H1 (cell line): ENCODE measurements at regions not wholly inside any gene's neighbourhood (a gene's known extent, or its start where the extent isn't known, plus 50 kb on each side); places are given as distances from the start of the nearest gene placed in this dataset.

Experiments used
- CTCF ChIA-PET: fragments of 300-600 bp; sonication (Branson Sonifier 250); formaldehyde crosslinking; loops from one replicate; lab custom pipeline; 2021; ENCODE audit not compliant: partially characterized antibody; lab: Charles Lee
- POLR2A ChIA-PET: fragments of 300-600 bp; sonication (Branson Sonifier 250); formaldehyde crosslinking; loops from one replicate; lab custom pipeline; 2021; ENCODE audit warnings: inconsistent platforms; ENCODE audit not compliant: partially characterized antibody; lab: Charles Lee
- DNase-seq, 2 experiments: peaks; one replicate each; pipeline versions ENCODE4 v3.0.0 to v3.0.0-alpha.2; 2010 to 2022; ENCODE audit warnings: low spot score in 2 of 2, low read depth in 1 of 2, mixed read lengths in 1 of 2
- FAIRE-seq: peaks from 2 replicates; lab custom pipeline; 2011; peaks lifted over from hg19 to GRCh38; lab: Jason Lieb, UNC
- H2AFZ ChIP-seq: 2 replicates; pipeline ENCODE4 v1.8.1; 2012; ENCODE audit warnings: low read length, inconsistent platforms
- H2AK5ac ChIP-seq: 2 replicates; pipeline ENCODE4 v1.6.1; 2013; ENCODE audit warnings: low read depth, low read length
- H2BK120ac ChIP-seq: replicated peaks from 2 replicates; pipeline ENCODE3; 2013; ENCODE audit warnings: low read depth, low read length, inconsistent platforms
- H2BK12ac ChIP-seq: 2 replicates; pipeline ENCODE4 v1.6.1; 2013; ENCODE audit warnings: low read depth, low read length
- H2BK15ac ChIP-seq: 2 replicates; pipeline ENCODE4 v1.6.1; 2013; ENCODE audit warnings: low read length
- H2BK20ac ChIP-seq: 2 replicates; pipeline ENCODE4 v1.6.1; 2013; ENCODE audit warnings: low read length
- H2BK5ac ChIP-seq: 2 replicates; pipeline ENCODE4 v1.6.1; 2013; ENCODE audit warnings: low read depth, low read length
- H3K14ac ChIP-seq: 2 replicates; pipeline ENCODE4 v1.6.1; 2013; ENCODE audit warnings: inconsistent platforms; ENCODE audit not compliant: insufficient read length
- H3K18ac ChIP-seq: 2 replicates; pipeline ENCODE4 v1.6.1; 2013; ENCODE audit warnings: low read length; ENCODE audit errors: extremely low read depth
- H3K23ac ChIP-seq: 2 replicates; pipeline ENCODE4 v1.6.1; 2013; ENCODE audit warnings: inconsistent platforms; ENCODE audit not compliant: insufficient read length
- H3K23me2 ChIP-seq: 2 replicates; pipeline ENCODE4 v1.6.1; 2013; ENCODE audit warnings: low read depth, low read length
- H3K27ac ChIP-seq: 2 replicates; pipeline ENCODE4 v1.6.1; 2011; ENCODE audit warnings: low read depth, low read length, inconsistent platforms
- H3K27me3 ChIP-seq, 4 experiments: replicated peaks in 1 of 4; 1 replicate in 1 of 4; 2 replicates in 3 of 4; pipeline versions ENCODE4 v1.6.1 to v1.8.1; 2011 to 2013; ENCODE audit warnings: low read length in 3 of 4, mild to moderate bottlenecking in 3 of 4, inconsistent platforms in 2 of 4, mixed read lengths in 2 of 4, moderate library complexity in 1 of 4; ENCODE audit not compliant: control insufficient read depth in 3 of 4, insufficient read depth in 3 of 4; ENCODE audit errors: extremely low read depth in 1 of 4
- H3K36me3 ChIP-seq, 4 experiments: 2 replicates each; pipeline versions ENCODE4 v1.6.1 to v1.8.1; 2011 to 2013; ENCODE audit warnings: mild to moderate bottlenecking in 4 of 4, low read length in 3 of 4, moderate library complexity in 2 of 4, control low read depth in 1 of 4, inconsistent platforms in 1 of 4; ENCODE audit not compliant: insufficient read depth in 4 of 4, control insufficient read depth in 2 of 4
- H3K4ac ChIP-seq: replicated peaks from 2 replicates; pipeline ENCODE3; 2013; ENCODE audit warnings: low read length, low read depth, mixed read lengths, inconsistent platforms; ENCODE audit not compliant: insufficient read length
- H3K4me1 ChIP-seq, 4 experiments: replicated peaks in 1 of 4; 1 replicate in 1 of 4; 2 replicates in 3 of 4; pipeline versions ENCODE4 v1.6.1 to v1.8.1; 2011 to 2013; ENCODE audit warnings: low read length in 3 of 4, inconsistent platforms in 2 of 4, mixed read lengths in 1 of 4; ENCODE audit not compliant: insufficient read depth in 4 of 4, control insufficient read depth in 3 of 4
- H3K4me2 ChIP-seq, 2 experiments: 2 replicates each; pipeline versions ENCODE4 v1.6.1 to v1.8.1; 2011 to 2013; ENCODE audit warnings: low read depth in 2 of 2, low read length in 2 of 2, control low read depth in 1 of 2, inconsistent platforms in 1 of 2, mild to moderate bottlenecking in 1 of 2; ENCODE audit not compliant: insufficient read depth in 1 of 2
- H3K4me3 ChIP-seq, 4 experiments: fragments of 200-600, 300-600 bp in 1 of 4; sonication (generic), shearing (Covaris generic), sonication (Bioruptor Twin) in 1 of 4; 2 replicates each; pipeline versions ENCODE4 v1.5.1 to v1.8.1; 2011 to 2016; ENCODE audit warnings: low read length in 4 of 4, low read depth in 3 of 4, control low read depth in 2 of 4, inconsistent platforms in 2 of 4, mild to moderate bottlenecking in 2 of 4, mixed read lengths in 1 of 4, moderate library complexity in 1 of 4; ENCODE audit not compliant: insufficient read depth in 2 of 4; ENCODE audit errors: extremely low read depth in 1 of 4
- H3K56ac ChIP-seq: replicated peaks from 2 replicates; pipeline ENCODE3; 2013; ENCODE audit warnings: low read depth, mild to moderate bottlenecking, mixed read lengths, low read length, inconsistent platforms; ENCODE audit not compliant: insufficient read length
- H3K79me1 ChIP-seq: 2 replicates; pipeline ENCODE4 v1.6.1; 2013; ENCODE audit warnings: low read depth, low read length, control low read depth
- H3K79me2 ChIP-seq, 2 experiments: 2 replicates each; pipeline versions ENCODE4 v1.6.1 to v1.8.1; 2012 to 2013; ENCODE audit warnings: low read length in 2 of 2, mild to moderate bottlenecking in 2 of 2, inconsistent platforms in 1 of 2; ENCODE audit not compliant: insufficient read depth in 2 of 2, control insufficient read depth in 1 of 2
- H3K9ac ChIP-seq, 4 experiments: replicated peaks in 1 of 4; 1 replicate in 1 of 4; 2 replicates in 3 of 4; pipeline versions ENCODE4 v1.6.1 to v1.8.1; 2011 to 2013; ENCODE audit warnings: low read depth in 3 of 4, low read length in 3 of 4, control low read depth in 2 of 4, mild to moderate bottlenecking in 2 of 4, moderate library complexity in 2 of 4, inconsistent platforms in 1 of 4; ENCODE audit errors: extremely low read depth in 1 of 4
- H3K9me3 ChIP-seq, 2 experiments: 2 replicates each; pipeline versions ENCODE4 v1.6.1 to v1.8.1; 2012 to 2013; ENCODE audit warnings: mild to moderate bottlenecking in 2 of 2, moderate library complexity in 2 of 2, control low read depth in 1 of 2, inconsistent platforms in 1 of 2, low read depth in 1 of 2, low read length in 1 of 2, mixed read lengths in 1 of 2; ENCODE audit not compliant: insufficient read depth in 2 of 2
- H4K20me1 ChIP-seq, 2 experiments: replicated peaks in 1 of 2; 2 replicates each; pipeline versions ENCODE3 to v1.8.1; 2011 to 2013; ENCODE audit warnings: inconsistent platforms in 2 of 2, low read length in 2 of 2, mild to moderate bottlenecking in 1 of 2; ENCODE audit not compliant: insufficient read depth in 2 of 2, control insufficient read depth in 1 of 2
- H4K5ac ChIP-seq: 2 replicates; pipeline ENCODE4 v1.6.1; 2013; ENCODE audit warnings: low read length, low read depth, mixed read lengths, inconsistent platforms; ENCODE audit not compliant: insufficient read length
- H4K8ac ChIP-seq: 2 replicates; pipeline ENCODE4 v1.8.0; 2013; ENCODE audit warnings: mild to moderate bottlenecking, moderate library complexity, low read length, inconsistent platforms; ENCODE audit not compliant: insufficient read depth; ENCODE audit errors: extremely low read depth
- H4K91ac ChIP-seq: replicated peaks from 2 replicates; pipeline ENCODE3; 2013; ENCODE audit warnings: low read length, mixed read lengths, inconsistent platforms; ENCODE audit not compliant: insufficient read length
- BACH1 ChIP-seq: IDR thresholded peaks from 2 replicates; pipeline ENCODE4 v1.6.1; 2012; ENCODE audit warnings: low read length, improper control_type of control experiment
- BRCA1 ChIP-seq: IDR thresholded peaks from 2 replicates; pipeline ENCODE4 v1.6.1; 2012; ENCODE audit warnings: low read depth, low read length, improper control_type of control experiment
- CBX5 ChIP-seq: fragments of 300-800, 300-1000 bp; sonication (generic); IDR thresholded peaks from 2 replicates; pipeline ENCODE4 v1.7.1; 2016; ENCODE audit warnings: antibody characterized with exemption, low read length, low read depth
- CHD2 ChIP-seq: IDR thresholded peaks from 2 replicates; pipeline ENCODE4 v1.6.1; 2012; ENCODE audit warnings: low read length, improper control_type of control experiment
- EZH2 ChIP-seq: fragments of 200-600 bp; sonication (generic); IDR thresholded peaks from 2 replicates; pipeline ENCODE4 v1.7.1; 2012; ENCODE audit warnings: low read depth, mild to moderate bottlenecking, moderate library complexity, low read length, inconsistent platforms; ENCODE audit not compliant: severe bottlenecking
- HDAC6 ChIP-seq: IDR thresholded peaks from one replicate; pipeline ENCODE4 v1.7.1; 2012; ENCODE audit warnings: low read depth, mild to moderate bottlenecking, inconsistent platforms, low read length, moderate library complexity
- JUND ChIP-seq: IDR thresholded peaks from 2 replicates; pipeline ENCODE4 v1.6.1; 2011; ENCODE audit warnings: mild to moderate bottlenecking, improper control_type of control experiment, low read length
- MAX ChIP-seq: IDR thresholded peaks from 2 replicates; pipeline ENCODE4 v1.6.1; 2012; ENCODE audit warnings: inconsistent platforms
- NRF1 ChIP-seq: IDR thresholded peaks from 2 replicates; pipeline ENCODE4 v1.6.1; 2011; ENCODE audit warnings: mild to moderate bottlenecking, low read depth, low read length, improper control_type of control experiment
- POU5F1 ChIP-seq: IDR thresholded peaks from 2 replicates; pipeline ENCODE4 v1.6.1; 2011; ENCODE audit warnings: low read depth, mild to moderate bottlenecking, low read length, moderate library complexity
- RBBP5 ChIP-seq: IDR thresholded peaks from 2 replicates; pipeline ENCODE4 v1.7.1; 2012; ENCODE audit warnings: low read depth, mild to moderate bottlenecking, inconsistent platforms, low read length, moderate library complexity, borderline replicate concordance
- RNF2 ChIP-seq: fragments of 200-900, 300-1000 bp; sonication (generic); IDR thresholded peaks from 2 replicates; pipeline ENCODE4 v1.7.1; 2016; ENCODE audit warnings: borderline replicate concordance, low read depth, mild to moderate bottlenecking, antibody characterized with exemption, low read length; ENCODE audit not compliant: poor library complexity, severe bottlenecking; ENCODE audit errors: missing control alignments
- RXRA ChIP-seq: IDR thresholded peaks from 2 replicates; pipeline ENCODE4 v1.6.1; 2011; ENCODE audit warnings: low read depth, mild to moderate bottlenecking, low read length, moderate library complexity; ENCODE audit not compliant: insufficient read depth
- SIRT6 ChIP-seq: IDR thresholded peaks from one replicate; pipeline ENCODE4 v1.7.1; 2012; ENCODE audit warnings: low read length, inconsistent platforms
- YY1 ChIP-seq: IDR thresholded peaks from 2 replicates; pipeline ENCODE4 v1.6.1; 2011; ENCODE audit warnings: low read depth, mild to moderate bottlenecking, low read length
- WGBS, 2 experiments: shearing (Covaris generic) in 1 of 2; methylation state at CpG; one replicate each; pipeline versions ENCODE4 v1.1.6 to v1.1.7; 2013 to 2015; ENCODE audit warnings: low lambda C conversion rate in 2 of 2, mixed read lengths in 2 of 2, inconsistent platforms in 1 of 2, low coverage in 1 of 2, missing lambda C conversion rate in 1 of 2; ENCODE audit not compliant: insufficient replicate concordance in 2 of 2, insufficient coverage in 1 of 2, insufficient read length in 1 of 2; ENCODE audit errors: extremely low coverage in 1 of 2, missing lambda C conversion rate in 1 of 2; 5-methylcytosine and 5-hydroxymethylcytosine counted together

DNA sequence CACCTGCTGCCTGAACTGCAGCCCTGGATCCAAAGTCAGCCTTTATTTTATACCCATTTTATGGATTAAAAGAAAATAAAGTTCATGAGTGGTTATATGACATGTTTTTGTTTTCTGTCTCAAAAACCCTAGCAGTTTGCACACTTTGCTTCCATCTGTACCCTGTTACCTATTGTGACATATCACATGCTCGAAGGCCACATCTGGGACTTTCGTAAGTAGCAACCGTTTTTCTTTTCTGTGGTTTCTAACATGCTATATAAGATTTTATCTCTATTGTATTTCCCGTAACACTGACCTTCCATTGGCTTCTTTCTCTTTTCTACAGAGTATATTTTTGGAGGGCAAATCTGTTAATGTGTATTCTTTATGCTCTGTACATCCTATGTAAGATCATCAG is 1007.2 kb downstream of the PCDH9 start:
- H3K4me2 ChIP-seq, result no peak overlapping the region
- H3K56ac ChIP-seq, result no peak overlapping the region
- no peak overlapping the region for H2BK20ac ChIP-seq
- ChIA-PET POLR2A (no interaction called here), CTCF (no interaction called here)
- no peak for DNase-seq
- H4K5ac ChIP-seq, result no peak overlapping the region
- H4K91ac ChIP-seq, result no peak overlapping the region
- no peak for TF ChIP-seq YY1
- TF ChIP-seq NRF1, result no peak
- no peak for TF ChIP-seq HDAC6
- no peak for TF ChIP-seq SIRT6
- no peak for TF ChIP-seq CHD2
- TF ChIP-seq POU5F1, result no peak
- TF ChIP-seq MAX, result no peak
- no peak for TF ChIP-seq CBX5
- TF ChIP-seq EZH2, result no peak
- TF ChIP-seq RNF2, result no peak
- TF ChIP-seq BRCA1, result no peak
- TF ChIP-seq BACH1, result no peak
- TF ChIP-seq RBBP5, result no peak
- no peak for TF ChIP-seq RXRA
- no peak for TF ChIP-seq JUND
- H3K36me3 ChIP-seq, result no peaks in the 10 kb centered on the region
- H3K9ac ChIP-seq, result no peak overlapping the region
- no peak overlapping the region for H2BK12ac ChIP-seq
- peaks cover 0 to 3% of the 10 kb centered on the region in 2 experiments for H4K20me1 ChIP-seq
- no peak overlapping the region for H2AK5ac ChIP-seq
- H3K4me3 ChIP-seq, result no peak overlapping the region
- H3K4me1 ChIP-seq, result peaks cover 0 to 7% (median 1%) of the 10 kb centered on the region in 4 experiments; a peak in 3 of 7 replicates
- peaks cover 18 to 74% (median 52%) of the 10 kb centered on the region in 4 experiments for H3K27me3 ChIP-seq
- H2BK5ac ChIP-seq, result no peak overlapping the region
- H2AFZ ChIP-seq, result no peak overlapping the region
- H3K23ac ChIP-seq, result no peak overlapping the region
- H2BK120ac ChIP-seq, result no peak overlapping the region
- H3K27ac ChIP-seq, result no peak overlapping the region
- WGBS, 2 experiments, result 83% methylated on average over 4 of the region's 4 CpGs; no CpG with 5 or more reads in 1 of the 2 experiments
- no peak overlapping the region for H3K18ac ChIP-seq
- H3K79me1 ChIP-seq, result no peaks in the 10 kb centered on the region
- no peaks in the 10 kb centered on the region for H3K9me3 ChIP-seq
- H3K79me2 ChIP-seq, result no peaks in the 10 kb centered on the region
- FAIRE-seq, result no peak
- H3K14ac ChIP-seq, result no peak overlapping the region
- H4K8ac ChIP-seq, result no peak overlapping the region
- H3K23me2 ChIP-seq, result no peaks in the 10 kb centered on the region
- H3K4ac ChIP-seq, result no peak overlapping the region
- no peak overlapping the region for H2BK15ac ChIP-seq
